NB4 (cell line): ENCODE measurements at regions not wholly inside any gene's neighbourhood (a gene's known extent, or its start where the extent isn't known, plus 50 kb on each side); places are given as distances from the start of the nearest gene placed in this dataset.

Experiments
- DNase-seq: peaks from one replicate; pipeline ENCODE4 v3.0.0; 2010; ENCODE audit warnings: low read depth
- H3K4me3 ChIP-seq: one replicate; pipeline ENCODE4 v1.5.1; 2011; ENCODE audit warnings: mild to moderate bottlenecking, low read depth, low read length, moderate library complexity
- CTCF ChIP-seq: IDR thresholded peaks from one replicate; pipeline ENCODE4 v1.5.1; 2012; ENCODE audit warnings: low read depth, low read length
- MAX ChIP-seq: IDR thresholded peaks from 2 replicates; pipeline ENCODE4 v1.6.1; 2011; ENCODE audit warnings: low read depth, low read length
- MYC ChIP-seq: IDR thresholded peaks from 2 replicates; pipeline ENCODE4 v1.6.1; 2011; ENCODE audit warnings: low read depth, low read length
- POLR2A ChIP-seq: IDR thresholded peaks from 2 replicates; pipeline ENCODE4 v1.6.1; 2011; ENCODE audit warnings: mild to moderate bottlenecking; ENCODE audit not compliant: insufficient read length; ENCODE audit errors: extremely low read depth

DNA sequence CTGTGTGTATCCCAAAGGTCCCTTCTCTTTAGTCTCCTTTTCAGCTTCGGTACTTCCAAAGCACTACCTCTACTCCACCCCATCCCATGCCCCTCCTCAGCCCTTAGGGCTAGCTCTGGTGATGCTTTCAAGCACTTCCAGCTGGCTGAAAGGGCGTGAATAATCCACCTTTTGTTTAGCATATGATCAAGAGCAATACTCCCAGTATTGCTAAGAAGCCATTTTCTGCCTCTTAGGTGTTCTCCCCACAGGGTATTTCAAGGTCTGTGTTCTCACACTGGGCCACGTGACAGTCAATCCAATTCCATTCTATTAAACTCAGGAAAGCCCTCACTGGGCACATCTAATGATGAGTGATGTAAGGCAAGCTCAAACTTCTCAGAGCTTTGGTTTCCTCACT lies 298.5 kb upstream of the PROX1 start:
- no peak overlapping the region for H3K4me3 ChIP-seq
- no peak for DNase-seq
- TF ChIP-seq MYC (no peak), POLR2A (no peak), MAX (no peak), CTCF (no peak)

DNA sequence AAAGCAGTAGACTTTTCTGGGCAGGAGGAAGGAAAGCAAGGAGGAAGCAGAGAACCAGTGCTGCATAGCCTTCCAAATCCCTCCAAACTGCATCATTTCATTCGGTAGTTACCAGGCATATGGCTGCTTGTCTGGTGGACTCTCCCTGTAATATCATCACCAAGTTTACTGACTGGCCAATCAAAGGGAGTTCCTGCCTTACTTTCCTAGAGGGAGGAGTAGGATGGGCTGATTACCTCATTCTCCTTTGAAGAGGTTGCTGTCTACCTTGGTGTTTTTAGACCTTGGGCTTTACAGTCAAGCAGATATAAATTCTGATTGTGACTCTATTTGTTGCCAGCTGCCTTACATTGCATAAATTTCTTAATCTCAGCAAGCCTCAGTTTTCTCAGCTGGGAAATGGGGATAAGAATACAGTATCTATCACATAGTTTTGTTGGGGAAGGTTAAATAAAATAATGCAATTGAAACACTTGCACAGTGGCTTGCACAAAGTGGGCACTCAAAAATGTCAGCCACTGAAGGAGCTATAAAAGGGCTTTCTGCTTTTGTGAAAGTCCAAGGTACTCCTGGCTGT lies 297.3 kb upstream of the PROX1 start:
- H3K4me3 ChIP-seq, result no peak overlapping the region
- DNase-seq, result no peak
- no peak for TF ChIP-seq MAX
- no peak for TF ChIP-seq CTCF
- no peak for TF ChIP-seq MYC
- no peak for TF ChIP-seq POLR2A

DNA sequence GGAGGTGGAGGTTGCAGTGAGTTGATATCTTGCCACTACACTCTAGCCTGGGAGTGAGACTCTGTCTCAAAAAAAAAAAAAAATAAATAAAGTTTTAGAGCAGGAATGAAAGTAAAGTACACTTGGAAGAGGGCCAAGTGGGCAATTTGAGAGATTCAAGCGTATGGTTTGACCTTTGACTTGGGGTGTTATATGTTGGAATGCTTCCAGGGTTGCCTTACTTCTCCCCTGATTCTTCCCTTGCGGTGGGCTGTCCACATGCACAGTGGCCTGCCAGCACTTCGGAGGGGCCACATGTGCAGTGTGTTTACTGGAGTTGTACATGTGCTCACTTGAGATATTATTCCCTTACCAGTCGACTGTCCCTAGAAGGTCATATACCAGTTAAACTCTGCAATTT lies 295.5 kb upstream of the PROX1 start:
- TF ChIP-seq MYC, result no peak
- TF ChIP-seq MAX, result no peak
- TF ChIP-seq CTCF, result no peak
- TF ChIP-seq POLR2A, result no peak
- no peak overlapping the region for H3K4me3 ChIP-seq
- no peak for DNase-seq

DNA sequence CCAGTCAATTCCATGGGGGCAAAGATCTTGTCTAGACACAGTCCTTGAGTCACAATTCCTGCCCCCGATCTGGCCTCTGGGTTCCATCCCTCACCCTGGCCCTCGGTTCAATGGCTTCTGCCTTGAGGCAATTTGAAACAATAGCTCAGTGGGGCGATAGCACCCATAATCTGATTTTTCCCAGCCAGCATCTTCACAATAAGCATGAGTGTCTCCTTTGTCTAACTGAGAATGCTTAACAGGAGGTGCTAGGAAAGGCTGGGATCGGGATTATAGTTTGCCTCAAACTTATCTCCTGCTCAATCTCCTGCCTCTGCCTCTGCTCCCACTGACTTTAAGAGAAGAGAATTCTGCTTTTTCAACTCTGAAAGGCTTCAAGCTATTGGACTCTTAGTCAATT lies 293.9 kb upstream of the PROX1 start:
- DNase-seq, result no peak
- TF ChIP-seq POLR2A, result no peak
- TF ChIP-seq MYC, result no peak
- TF ChIP-seq MAX, result no peak
- TF ChIP-seq CTCF, result no peak

GRCh38 chr1:213697192-213697802 lies 290.5 kb upstream of the PROX1 start:
- TF ChIP-seq POLR2A (no peak), CTCF (no peak), MYC (no peak), MAX (no peak)
- no peak for DNase-seq
- H3K4me3 ChIP-seq, result no peak overlapping the region

More for the DNA sequence above, 293.9 kb upstream of the PROX1 start:
- no peak overlapping the region for H3K4me3 ChIP-seq
